ENCODE measurements at regions not wholly inside any gene's neighbourhood (a gene's known extent, or its start where the extent isn't known, plus 50 kb on each side); places are given as distances from the start of the nearest gene placed in this dataset.

DNA sequence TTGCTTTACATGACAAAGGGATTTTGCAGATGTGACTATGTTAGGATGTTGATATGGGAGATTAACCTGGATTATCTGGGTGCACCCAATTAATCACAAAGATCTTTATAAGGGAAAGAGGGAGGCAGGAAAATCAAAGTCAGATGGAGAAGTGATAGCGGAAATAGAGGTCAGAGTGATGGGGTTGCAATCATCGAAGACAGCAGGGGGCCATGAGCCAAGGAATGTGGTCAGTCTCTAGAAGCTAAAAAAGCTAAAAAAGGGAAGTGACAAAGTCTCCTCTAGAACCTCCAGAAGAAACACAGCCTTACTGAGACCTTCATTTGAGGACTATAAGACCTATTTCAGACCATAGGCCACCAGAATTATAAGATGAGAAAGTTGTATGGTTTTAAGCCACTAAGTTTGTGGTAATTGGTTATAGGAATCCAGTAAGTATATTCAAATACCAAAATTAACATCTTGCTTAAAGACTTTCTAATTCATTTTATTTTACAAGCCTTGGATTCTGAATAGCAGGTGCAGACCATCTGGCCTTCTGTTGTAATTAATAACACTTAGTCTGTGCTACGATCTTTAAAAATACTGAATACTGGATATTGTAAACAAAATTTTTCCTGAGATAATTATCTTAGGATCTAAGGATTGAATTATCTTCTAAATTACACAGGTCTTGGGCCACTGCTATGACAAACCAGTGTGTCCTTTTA, 493.4 kb upstream of the PCDH20 start:
- TF ChIP-seq POLR2AphosphoS5 (IDR thresholded peaks at IDR 0.05; ENCODE audit: borderline replicate concordance, low read depth, low read length) (no peak), EZH2 (IDR thresholded peaks at IDR 0.05) (no peak)
